ENCODE measurements at regions not wholly inside any gene's neighbourhood (a gene's known extent, or its start where the extent isn't known, plus 50 kb on each side); places are given as distances from the start of the nearest gene placed in this dataset.

DNA sequence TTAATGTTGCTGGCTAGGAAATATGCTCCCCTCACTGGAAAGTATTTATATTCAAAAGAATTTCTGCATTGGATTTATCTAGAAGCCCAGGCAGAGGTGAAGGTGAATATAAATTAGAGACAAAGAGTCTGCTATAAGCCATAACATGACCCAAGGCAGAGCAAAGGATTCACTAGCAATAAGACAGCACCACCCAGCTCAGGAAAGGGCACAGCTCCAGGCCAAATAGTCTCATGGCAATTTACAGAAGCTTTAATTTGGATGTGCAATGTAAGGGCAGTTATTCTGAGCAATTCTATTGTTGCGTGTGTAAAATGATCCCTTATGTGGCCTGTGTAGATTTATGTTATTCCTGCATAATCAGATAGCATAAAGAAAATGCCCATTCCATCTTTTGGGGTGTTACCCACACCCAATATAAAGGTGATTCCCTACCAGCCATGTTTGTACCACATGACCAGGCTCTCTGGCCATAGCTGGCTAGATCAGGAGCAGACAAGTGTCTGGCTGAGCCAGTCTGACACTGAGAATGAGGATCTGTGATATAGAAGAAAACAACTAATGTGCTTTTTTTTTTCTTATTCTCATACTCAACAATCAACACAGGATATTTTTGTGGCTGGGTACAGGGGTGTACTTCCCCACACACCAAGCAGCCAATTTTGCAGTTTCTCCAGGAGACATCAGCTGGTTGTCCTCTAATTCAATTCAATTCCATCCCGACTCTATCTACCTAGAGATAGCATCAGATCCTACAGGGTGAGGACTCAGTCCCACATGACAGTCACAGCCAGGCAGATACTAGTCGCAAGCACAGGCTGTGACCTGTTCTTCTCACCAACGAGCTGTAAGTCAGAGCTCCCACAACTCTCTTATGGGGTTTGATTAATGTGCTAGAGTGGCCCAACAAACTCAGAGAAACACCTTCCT, 181.4 kb downstream of the KCTD15 start:
- Histone ChIP-seq H3K9me3 (replicated peaks; ENCODE audit: control insufficient read depth, insufficient read depth, low read length) (no peaks in the 10 kb centered on the region), H4K20me1 (ENCODE audit: control insufficient read depth, insufficient read depth) (no peaks in the 10 kb centered on the region), H3K4me2 (ENCODE audit: control insufficient read depth, insufficient read depth) (no peak overlapping the region), H3K27ac (ENCODE audit: control insufficient read depth, insufficient read depth) (no peak overlapping the region), H3K4me3 (no peak overlapping the region), H3K4me1 (ENCODE audit: control insufficient read depth, insufficient read depth, low read length) (no peaks in the 10 kb centered on the region), H3K27me3 (replicated peaks in 1 of 2; ENCODE audit: control insufficient read depth in 2 of 2, insufficient read depth in 2 of 2, low read length in 1 of 2) (no peaks in the 10 kb centered on the region), H3K9ac (ENCODE audit: control insufficient read depth, insufficient read depth, low read length) (no peak overlapping the region), H2AFZ (ENCODE audit: control insufficient read depth, low read depth, low read length) (no peak overlapping the region), H3K79me2 (ENCODE audit: control insufficient read depth, insufficient read depth, low read length) (no peaks in the 10 kb centered on the region), H3K36me3 (ENCODE audit: control insufficient read depth in 2 of 2, insufficient read depth in 2 of 2, low read length in 1 of 2) (no peaks in the 10 kb centered on the region)
- WGBS (ENCODE audit: insufficient coverage, insufficient replicate concordance, low lambda C conversion rate, missing lambda C conversion rate): 9% methylated on average over 4 of the region's 4 CpGs
- CTCF ChIA-PET: no interaction called here
- ATAC-seq (no peak), FAIRE-seq (no peak), DNase-seq (ENCODE audit: low read depth, low spot score) (no peak)
- RAD21 ChIA-PET (ENCODE audit: unreplicated experiment): no interaction called here
- TF ChIP-seq DPF2 (IDR thresholded peaks at IDR 0.05) (no peak), IRF4 (IDR thresholded peaks at IDR 0.05; ENCODE audit: low read depth, low read length) (no peak), CBX5 (IDR thresholded peaks at IDR 0.05; ENCODE audit: low read depth) (no peak), ZNF384 (IDR thresholded peaks at IDR 0.05; ENCODE audit: borderline replicate concordance, low read depth, low read length) (no peak), SREBF2 (IDR thresholded peaks at IDR 0.05; ENCODE audit: low read length) (no peak), YY1 (IDR thresholded peaks at IDR 0.05; ENCODE audit: low read depth, low read length) (no peak), TAF1 (IDR thresholded peaks at IDR 0.05; ENCODE audit: borderline replicate concordance, low read depth, low read length) (no peak), CREB1 (IDR thresholded peaks at IDR 0.05; ENCODE audit: low read depth) (no peak), CBX3 (IDR thresholded peaks at IDR 0.05; ENCODE audit: borderline replicate concordance, low read depth) (no peak), KAT2A (conservative IDR thresholded peaks at IDR 0.05; ENCODE audit: control insufficient read depth, low read depth, low read length) (no peak), STAT1 (conservative IDR thresholded peaks at IDR 0.05) (no peak), BRCA1 (IDR thresholded peaks at IDR 0.05; ENCODE audit: low read depth, low read length) (no peak), CHD1 (IDR thresholded peaks at IDR 0.05; ENCODE audit: low read depth, low read length) (no peak)
- TF ChIP-seq, protein P1, sequence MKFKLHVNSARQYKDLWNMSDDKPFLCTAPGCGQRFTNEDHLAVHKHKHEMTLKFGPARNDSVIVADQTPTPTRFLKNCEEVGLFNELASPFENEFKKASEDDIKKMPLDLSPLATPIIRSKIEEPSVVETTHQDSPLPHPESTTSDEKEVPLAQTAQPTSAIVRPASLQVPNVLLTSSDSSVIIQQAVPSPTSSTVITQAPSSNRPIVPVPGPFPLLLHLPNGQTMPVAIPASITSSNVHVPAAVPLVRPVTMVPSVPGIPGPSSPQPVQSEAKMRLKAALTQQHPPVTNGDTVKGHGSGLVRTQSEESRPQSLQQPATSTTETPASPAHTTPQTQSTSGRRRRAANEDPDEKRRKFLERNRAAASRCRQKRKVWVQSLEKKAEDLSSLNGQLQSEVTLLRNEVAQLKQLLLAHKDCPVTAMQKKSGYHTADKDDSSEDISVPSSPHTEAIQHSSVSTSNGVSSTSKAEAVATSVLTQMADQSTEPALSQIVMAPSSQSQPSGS (IDR thresholded peaks at IDR 0.05; ENCODE audit: low read length): no peak
- TF ChIP-seq, protein P2, sequence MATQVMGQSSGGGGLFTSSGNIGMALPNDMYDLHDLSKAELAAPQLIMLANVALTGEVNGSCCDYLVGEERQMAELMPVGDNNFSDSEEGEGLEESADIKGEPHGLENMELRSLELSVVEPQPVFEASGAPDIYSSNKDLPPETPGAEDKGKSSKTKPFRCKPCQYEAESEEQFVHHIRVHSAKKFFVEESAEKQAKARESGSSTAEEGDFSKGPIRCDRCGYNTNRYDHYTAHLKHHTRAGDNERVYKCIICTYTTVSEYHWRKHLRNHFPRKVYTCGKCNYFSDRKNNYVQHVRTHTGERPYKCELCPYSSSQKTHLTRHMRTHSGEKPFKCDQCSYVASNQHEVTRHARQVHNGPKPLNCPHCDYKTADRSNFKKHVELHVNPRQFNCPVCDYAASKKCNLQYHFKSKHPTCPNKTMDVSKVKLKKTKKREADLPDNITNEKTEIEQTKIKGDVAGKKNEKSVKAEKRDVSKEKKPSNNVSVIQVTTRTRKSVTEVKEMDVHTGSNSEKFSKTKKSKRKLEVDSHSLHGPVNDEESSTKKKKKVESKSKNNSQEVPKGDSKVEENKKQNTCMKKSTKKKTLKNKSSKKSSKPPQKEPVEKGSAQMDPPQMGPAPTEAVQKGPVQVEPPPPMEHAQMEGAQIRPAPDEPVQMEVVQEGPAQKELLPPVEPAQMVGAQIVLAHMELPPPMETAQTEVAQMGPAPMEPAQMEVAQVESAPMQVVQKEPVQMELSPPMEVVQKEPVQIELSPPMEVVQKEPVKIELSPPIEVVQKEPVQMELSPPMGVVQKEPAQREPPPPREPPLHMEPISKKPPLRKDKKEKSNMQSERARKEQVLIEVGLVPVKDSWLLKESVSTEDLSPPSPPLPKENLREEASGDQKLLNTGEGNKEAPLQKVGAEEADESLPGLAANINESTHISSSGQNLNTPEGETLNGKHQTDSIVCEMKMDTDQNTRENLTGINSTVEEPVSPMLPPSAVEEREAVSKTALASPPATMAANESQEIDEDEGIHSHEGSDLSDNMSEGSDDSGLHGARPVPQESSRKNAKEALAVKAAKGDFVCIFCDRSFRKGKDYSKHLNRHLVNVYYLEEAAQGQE (IDR thresholded peaks at IDR 0.05; ENCODE audit: low read depth, low read length): no peak
- no TSS peak for BruUV-seq (replicated peaks)
- SMC1A ChIA-PET (ENCODE audit: uncharacterized antibody, unreplicated experiment): no interaction called here
- POLR2A ChIA-PET: no interaction called here
- in situ Hi-C loops (cut with MboI) (no loop called here), intact Hi-C loops (cut with micrococcal nuclease; ENCODE audit: unreplicated experiment) (no loop called here)

Data from GM12878 (cell line).